ENCODE measurements at regions not wholly inside any gene's neighbourhood (a gene's known extent, or its start where the extent isn't known, plus 50 kb on each side); places are given as distances from the start of the nearest gene placed in this dataset.

DNA sequence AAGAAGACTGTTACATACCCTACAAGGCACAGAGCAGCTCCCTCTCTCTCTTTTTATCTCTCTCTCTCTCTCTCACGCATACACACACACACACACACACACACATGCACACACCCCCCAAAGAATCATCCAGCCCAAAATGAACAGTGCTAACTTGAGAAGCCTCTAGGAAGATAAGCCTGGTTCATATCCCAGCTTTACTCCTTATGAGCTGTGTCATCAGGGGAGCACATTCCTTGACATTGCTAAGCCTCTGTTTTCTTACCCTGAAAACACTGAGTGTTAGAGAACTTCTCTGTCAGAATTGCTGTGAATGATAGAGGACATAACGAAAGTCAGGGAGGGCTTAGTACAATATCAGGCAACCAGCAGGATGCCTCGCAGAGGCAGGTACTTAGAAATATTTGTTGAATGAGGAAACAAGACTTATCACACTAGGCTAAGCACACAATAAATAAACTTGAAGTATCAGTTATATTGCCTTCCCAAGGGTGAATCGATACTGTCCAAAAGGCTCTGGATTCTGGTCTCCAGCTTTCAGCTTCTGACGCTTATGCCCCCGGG lies 725.6 kb upstream of the ID2 start:
- no peak for DNase-seq

DNA sequence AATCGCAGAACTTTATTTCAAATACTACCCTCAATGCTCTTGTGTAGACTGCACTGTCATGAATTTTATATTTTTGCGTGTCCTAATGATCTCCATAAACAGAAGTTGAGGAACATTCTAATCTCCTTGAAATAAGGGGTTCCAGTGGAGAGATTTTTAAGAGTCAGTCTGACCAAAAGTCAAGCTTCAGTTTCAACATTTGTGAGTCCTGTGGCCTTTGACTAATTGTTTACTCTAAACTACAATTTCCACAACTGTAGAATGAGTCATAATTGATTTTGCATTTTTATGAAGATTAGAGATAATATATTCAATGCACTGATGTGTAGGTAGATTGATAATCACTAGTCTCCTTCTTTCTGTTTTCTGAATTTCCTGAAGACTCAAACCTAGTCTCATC lies 720.3 kb upstream of the ID2 start:
- no peak for DNase-seq

DNA sequence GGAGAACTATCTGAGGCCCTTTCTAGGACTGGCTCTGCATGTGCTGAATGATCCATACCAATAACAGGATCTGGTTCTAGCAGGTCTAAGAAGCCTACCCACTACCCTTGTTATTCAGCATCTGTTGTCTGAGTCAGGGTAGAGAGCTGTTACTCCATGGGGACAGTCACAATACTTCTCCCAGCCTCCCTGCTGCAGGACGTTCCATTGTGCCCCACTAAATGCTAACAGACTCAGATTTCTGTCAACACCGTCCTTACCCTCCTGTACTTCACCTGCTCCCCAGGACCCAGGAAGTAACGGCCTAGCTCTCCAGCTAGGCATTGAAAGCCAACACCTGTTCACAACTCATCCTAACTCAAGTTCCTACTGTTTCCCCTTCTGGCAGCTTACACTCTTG lies 719.7 kb upstream of the ID2 start:
- no peak for DNase-seq

DNA sequence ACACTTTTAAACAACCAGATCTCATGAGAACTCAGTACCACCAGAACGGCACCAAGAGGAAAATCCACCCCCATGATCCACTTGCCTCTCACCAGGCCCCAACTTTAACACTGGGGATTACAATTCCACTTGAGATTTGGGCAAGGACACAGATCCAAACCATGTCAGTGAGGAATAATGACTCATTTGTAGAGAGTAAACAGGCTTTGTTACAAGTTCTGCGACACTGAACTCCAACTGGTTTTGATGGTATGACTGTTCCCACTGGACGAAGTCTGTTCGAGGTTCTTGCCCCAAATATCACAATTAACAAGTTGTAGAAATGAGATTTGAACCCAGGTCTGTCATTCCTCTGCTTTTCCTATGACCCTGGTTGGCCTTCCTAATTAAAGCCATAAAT lies 718.1 kb upstream of the ID2 start:
- DNase-seq: no peak

DNA sequence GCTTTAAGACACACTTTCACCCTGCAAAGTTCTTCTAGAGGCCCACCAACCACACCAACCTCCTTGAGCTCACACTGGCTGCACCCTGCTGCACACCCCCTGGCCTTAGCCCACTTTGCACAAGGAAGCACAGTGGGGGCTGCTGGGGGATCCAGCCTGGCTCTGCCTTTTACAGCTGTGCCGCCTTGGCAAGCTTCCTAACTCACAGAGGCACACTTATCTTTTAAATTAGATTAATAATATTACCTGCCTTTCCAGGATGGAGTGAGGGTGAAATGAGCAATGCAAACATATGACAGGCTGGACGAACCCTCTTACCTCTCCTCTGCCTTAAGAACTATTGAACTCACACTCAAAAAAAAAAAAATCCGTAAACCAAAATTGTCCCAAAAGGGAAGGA lies 715.8 kb upstream of the ID2 start:
- no peak for DNase-seq

DNA sequence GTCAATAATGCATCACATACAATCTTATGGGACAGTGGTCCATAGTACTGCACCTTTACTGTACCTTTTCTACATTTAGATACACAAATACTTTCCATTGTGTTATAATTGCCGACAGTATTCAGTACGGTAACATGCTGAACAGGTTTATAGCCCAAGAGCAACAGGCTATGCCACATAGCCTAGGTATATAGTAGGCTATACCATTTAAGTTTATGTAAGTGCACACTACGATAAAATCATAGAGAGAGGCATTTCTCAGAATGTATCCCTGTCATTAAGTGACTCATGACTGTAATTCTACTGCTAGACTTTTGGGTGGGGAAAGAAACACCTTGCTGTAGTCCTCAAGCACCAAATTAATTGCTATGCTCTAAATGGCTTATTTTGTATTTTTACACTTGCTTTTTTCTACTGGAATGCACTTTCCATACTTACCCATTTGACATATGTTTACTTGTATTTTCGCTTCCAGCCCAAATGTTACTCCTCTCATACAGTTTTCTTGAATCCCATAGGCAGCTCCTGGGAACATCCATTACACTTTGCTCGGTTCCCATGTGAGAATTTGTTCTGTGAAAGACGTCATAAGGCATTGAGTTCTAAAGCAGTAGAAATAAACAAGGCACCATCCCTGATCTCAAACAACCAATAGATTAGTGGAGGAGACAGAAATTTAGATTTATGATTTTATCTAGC lies 714.0 kb upstream of the ID2 start:
- DNase-seq: no peak

DNA sequence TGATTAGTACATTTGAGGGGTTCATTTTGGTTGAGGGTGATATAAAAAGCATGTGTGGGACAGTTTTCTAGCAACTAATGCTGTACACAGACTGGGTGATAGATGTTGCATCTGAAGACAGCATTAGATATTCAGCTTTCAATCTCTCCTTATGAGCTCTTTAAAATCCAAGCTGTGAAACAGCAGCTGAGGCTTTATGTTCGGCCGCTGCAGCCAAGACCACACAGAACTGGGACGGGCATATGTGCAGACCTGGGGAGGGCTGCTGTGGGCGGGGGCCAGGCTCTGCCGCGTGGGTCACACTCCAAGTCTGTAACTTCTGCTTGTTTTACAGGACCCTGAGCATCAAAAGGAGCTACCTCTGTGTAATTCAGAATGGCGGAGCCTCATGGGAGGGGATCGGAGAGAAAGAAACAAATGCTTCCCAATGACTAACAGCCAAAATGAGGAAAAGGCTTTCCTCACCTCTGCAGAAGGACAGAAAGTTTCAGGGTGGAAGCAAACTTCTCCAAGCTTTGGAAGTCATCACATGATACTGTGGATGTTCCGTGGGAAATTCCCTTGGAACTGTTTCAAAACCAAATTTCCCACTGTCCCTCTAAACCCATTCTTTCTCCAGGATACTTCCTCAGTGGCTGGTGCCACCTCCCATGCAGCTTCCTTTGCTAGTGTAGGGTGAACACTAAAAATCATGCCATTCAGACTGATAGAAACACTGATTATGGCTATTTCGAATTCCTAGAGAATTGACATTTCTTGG lies 711.9 kb upstream of the ID2 start:
- DNase-seq: no peak

DNA sequence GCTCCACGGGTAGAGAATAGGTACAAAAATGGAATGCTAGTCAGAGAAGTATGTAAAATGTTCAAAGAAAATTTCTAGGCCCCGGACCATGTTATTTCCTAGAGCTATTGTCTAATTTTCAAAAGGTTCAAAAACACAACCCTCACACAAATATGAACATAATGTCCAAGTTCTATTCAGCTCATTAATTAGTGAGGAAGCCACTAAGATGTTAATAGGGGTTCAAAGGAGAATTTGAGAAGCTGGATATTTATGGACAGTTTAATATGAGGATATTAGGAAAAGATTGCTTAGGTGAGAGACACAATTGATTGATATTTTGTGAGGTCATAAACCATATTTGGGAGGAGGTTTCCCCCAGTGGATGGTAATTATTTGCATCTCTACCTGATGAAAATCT lies 710.6 kb upstream of the ID2 start:
- no peak for DNase-seq

DNA sequence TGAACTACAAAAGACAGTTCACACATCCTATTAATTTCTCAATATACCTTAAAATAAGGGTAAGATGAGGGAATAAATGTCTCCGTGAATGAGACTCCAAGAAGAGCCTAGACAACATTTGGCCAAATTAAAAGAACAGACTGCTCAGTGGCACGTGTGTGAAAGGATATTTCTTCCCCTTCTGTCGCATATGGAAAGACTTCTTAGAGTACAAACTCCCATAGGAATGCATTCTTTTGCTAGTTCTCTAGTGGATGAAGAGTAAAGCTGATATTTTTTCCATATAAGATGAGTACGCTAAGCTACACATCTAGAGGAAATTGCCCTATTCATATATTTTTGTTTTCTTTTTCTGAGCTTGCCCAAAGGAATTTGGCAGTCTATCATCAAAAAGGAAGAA lies 710.0 kb upstream of the ID2 start:
- no peak for DNase-seq

DNA sequence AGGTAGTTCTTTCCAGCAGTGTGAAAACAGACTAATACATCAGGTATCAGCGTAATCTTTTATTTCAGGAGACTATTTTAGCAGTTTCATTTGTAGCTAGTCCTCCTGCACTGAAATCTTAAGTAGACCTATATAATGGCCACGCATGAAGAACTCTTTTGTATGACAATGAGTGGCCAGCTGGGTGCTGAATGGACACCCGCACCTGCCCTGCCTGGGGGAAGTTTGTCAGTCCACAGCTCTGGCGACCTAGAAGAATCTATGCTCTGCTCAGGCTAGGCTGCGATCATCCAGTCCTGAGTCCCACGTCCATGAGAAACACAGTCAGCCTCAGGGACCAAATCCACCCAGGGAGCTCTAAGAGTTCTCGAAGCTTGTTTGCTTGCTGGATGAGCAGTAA lies 709.2 kb upstream of the ID2 start:
- DNase-seq: no peak

DNA sequence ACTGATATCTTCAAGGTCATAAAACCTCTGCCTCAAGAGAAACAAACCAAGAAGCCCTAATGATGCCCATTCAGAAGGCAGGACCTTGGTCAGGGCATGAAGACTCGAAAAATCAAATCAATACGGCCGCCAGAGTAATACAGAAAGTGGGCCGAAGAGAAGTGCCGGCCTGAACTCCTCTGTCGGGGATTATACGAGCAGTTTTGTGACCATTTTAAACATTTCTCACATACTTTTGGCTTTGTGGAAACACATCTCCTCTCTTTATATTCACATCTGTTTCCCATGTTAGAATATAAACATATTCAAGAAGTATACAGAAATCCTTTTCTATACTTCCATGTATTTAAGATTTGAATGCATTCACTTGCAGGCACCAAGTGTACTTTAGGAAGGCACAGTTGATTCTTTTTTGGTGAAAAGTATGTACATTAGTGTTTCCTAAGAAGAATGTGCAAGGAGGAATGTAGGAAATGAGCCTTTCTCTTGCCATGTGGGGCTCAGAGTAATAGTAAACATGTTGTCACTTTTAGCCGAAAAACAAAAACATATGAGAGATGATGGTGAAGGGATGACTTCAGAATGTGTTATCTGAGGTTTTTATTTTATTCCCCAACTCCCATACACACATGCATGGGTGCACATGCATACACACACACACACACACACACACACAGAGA lies 707.9 kb upstream of the ID2 start:
- DNase-seq: no peak

DNA sequence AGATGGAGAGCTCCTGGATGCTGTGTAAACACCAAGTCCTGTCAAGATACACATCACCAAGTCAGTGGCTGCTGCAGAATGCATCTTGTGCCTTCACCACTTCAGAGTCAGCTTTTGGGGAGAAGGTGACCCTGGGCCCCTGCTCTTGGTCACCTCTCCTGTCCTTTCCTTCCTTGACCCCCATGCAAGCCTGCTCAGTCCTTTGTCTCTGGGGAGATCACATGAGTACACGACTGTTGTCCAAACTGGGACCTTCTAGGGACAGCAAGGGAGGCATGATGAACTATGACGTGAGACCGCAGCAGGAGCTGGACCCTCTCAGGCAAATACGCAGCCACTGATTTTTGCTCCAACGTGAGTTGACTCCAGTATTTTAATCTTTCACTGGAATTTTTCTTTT lies 706.9 kb upstream of the ID2 start:
- DNase-seq: no peak

DNA sequence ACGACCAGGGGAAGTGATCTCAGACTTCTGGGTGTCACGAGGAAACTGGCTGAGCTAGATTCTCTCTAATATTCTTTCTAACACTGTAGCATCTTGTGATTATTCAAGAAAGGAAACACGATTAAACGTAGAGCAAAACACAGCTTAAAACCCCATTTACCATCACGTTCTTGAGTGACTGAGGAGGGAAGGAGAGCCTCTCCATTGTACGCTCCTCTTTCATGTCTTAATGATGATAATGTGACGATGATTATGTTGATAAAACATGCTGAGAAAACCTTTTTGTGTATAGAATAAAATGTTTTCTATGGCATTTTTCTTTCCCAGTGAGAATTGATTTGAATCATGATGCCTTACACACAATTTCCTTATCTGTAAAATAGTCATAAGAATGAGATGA lies 705.6 kb upstream of the ID2 start:
- DNase-seq: no peak

DNA sequence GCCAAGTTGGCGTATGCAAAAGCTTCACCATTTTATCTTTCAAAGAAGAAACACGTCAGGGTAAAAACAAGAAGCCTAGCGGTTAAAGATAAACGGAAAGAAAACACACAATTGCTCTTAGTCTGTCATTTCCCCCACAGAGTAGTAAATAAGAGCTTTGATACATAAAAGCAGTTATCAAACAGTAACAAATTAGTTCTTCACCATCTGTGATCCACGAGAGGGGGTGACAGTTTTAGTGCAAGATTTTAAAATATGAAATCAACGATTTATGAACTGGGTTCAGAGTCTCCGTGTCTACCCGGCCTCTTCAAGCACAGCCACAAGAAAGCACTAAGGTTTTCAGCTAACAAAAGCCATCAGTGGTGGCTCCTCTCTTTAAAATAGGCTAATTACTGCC lies 703.9 kb upstream of the ID2 start:
- DNase-seq: no peak

DNA sequence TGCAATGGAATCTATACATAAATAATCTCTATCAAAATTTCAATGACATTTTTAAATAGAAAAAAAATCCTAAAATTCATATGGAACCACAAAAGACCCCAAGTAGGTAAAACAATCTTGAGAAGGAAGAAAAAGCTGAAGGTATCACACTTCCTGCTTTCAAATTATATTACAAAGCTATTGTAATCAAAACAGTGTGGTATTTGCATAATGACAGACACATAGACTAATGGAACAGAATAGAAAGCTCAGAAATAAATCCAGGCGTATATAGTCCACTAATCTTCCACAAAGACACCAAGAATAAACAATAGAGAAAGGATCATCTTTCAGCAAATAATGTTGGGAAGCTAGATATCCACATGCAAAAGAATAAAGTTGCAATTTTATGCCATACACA lies 699.8 kb upstream of the ID2 start:
- DNase-seq: no peak

DNA sequence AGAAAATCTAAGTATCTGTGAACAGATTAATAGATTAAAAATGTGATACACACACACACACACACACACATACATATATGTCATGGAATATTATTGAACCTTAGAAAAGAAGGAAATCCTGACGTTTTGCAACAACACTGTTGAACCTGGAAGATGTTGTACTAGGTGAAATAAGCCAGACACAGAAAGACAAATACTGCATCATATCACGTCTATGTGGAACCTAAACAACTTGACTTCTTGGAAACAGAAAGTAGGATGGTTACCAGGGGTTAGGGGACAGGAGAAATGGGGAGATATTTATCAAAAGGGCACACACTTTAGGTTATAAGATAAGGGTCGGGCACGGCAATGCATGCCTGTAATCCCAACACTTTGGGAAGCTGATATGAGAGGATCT lies 698.4 kb upstream of the ID2 start:
- DNase-seq: no peak

DNA sequence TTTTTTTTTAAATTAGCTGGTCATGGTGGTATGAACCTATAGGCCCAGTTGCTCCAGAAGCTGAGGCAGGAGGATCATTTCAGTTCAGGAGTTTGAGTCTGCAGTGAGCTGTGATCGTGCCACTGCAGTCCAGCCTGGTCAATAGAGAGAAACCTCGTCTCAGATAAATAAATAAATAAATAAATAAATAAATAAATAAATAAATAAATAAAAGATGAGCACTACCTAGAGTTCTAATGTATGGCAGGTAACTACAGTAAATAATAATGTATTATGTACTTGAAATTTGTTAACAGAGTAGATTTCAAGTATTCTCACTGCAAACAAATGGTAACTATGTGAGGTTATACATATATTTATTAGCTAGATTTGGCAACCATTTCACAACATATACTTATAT lies 697.9 kb upstream of the ID2 start:
- no peak for DNase-seq

DNA sequence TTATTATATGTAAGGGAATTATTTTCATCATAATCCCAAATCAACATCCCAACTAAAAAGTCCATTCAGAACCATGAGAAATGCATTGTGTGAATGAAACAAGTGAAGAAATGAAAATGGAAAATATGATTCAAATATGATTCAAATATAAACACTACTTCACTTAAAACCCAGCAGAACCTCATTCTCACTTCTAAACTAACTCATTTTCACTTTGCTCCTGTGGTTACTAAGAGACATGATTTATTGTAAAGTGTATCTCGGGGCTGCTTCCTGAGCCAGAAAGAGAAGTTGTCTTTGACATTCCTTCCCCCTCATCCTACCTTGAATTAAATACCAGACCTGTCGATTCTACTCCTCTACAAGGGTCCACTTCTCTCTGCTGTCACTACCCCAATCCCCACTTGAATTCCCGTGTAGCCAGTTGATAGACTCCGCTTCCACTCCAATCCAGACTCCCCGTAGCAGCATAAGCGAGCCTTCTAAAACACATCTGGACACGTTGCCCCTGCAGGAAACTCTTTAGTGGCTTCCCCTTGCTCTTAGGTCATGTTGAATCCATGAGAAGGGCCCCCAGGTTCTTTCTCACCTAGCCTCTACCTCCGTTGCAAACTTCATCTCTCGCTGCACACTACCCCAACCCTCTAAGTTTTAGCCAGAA lies 697.0 kb upstream of the ID2 start:
- DNase-seq: no peak

DNA sequence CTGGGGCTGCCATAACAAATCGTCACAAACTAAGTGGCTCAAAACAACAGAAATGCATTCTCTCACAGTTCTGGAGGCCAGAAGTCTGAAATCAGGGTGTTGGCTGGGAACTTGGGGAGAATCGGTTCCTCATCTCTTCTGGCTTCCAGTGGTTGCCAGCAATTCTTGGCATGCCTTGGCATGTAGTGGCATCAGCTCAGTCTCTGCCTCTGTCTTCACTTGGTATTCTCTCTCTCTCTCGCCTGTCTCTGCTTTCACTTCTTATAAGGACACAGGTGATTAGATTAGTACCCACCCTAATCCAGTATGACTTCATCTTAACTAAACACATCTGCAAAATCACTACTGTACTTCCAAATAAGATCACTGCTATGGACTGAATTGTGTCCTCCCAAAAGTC lies 695.4 kb upstream of the ID2 start:
- DNase-seq: no peak

DNA sequence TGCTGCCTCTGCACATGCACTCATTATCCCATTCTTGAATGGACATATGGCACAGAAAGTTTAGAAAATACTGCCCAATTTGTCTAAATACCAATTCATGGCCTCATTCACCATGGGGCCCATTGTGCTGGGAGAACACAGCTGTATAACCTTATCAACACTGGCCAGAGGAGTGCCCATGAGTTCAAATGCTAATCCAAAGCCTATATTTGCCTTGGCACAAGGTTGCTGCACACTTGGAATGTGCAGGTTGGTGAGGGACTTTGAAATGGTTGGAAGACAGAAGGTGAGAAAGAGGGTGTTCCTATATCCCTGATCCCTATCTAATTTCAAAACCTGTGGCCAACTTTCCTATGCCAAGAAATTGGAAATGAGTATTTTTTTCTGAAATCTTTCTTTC lies 693.9 kb upstream of the ID2 start:
- DNase-seq: no peak

DNA sequence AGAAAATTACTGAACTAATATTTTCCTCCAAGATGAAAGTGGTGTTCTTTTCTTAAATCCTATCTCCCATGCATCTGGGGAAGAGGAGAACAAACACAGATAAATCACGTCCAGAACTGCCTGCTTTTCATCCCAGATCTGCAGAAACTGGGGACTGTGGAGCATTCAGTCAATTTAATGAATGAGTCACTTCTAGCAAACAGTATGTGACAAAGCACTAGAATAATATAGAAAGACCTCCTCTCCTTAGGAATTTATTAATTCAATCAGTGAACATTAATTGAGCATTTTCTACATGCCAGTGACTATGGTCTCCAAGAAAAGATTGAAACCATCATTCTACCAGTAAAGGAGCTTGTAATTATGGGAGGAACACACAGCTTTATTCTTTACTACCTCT lies 693.4 kb upstream of the ID2 start:
- no peak for DNase-seq

DNA sequence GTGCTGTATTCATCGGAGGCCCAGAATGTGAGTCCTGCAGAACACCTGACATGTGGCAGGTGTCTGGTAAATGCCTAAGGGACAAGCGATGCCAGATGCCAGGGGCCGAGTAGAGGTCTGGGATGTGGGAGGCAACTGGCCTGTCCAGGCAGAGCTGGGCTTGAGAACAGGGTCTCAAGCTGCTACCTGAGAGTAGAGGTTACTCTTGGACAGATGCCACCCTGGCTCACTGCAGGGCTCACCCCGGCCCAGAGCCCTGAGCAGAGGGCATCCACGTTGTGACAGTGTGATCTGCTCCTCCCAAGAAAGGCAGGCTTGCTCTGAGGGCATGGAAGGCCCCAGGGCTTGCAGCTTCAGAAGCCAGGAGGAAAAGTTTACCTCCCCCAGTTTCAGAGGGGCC lies 692.0 kb upstream of the ID2 start:
- no peak for DNase-seq
